SU-DHL-6 (cell line): ENCODE measurements at regions not wholly inside any gene's neighbourhood (a gene's known extent, or its start where the extent isn't known, plus 50 kb on each side); places are given as distances from the start of the nearest gene placed in this dataset.

ENCODE experiments used
- H2AFZ ChIP-seq: fragments of 200-600 bp; sonication (generic); 2 replicates; pipeline ENCODE4 v1.6.1; 2014; ENCODE audit warnings: low read depth, mild to moderate bottlenecking, moderate library complexity, mixed read lengths, antibody characterized with exemption, low read length; ENCODE audit not compliant: severe bottlenecking
- H3F3A ChIP-seq: fragments of 200-600 bp; shearing (Covaris generic); 2 replicates; pipeline ENCODE4 v1.6.0; 2016; ENCODE audit warnings: antibody characterized with exemption, mild to moderate bottlenecking; ENCODE audit not compliant: insufficient read depth
- H3K27ac ChIP-seq: fragments of 200-600 bp; sonication (generic); 2 replicates; pipeline ENCODE4 v1.5.1; 2016; ENCODE audit warnings: low read depth, mild to moderate bottlenecking, low read length, moderate library complexity, mixed read lengths
- H3K27me3 ChIP-seq: fragments of 200-600 bp; sonication (generic), shearing (Covaris generic); 2 replicates; pipeline ENCODE4 v1.6.0; 2014; ENCODE audit warnings: mild to moderate bottlenecking, low read length
- H3K36me3 ChIP-seq: fragments of 200-600 bp; sonication (generic); 2 replicates; pipeline ENCODE4 v1.6.1; 2014; ENCODE audit warnings: mild to moderate bottlenecking, low read length, mixed read lengths
- H3K4me2 ChIP-seq: fragments of 300-600, 200-600 bp; shearing (Covaris generic), sonication (generic); 2 replicates; pipeline ENCODE4 v1.6.0; 2014; ENCODE audit warnings: low read length, low read depth, mild to moderate bottlenecking; ENCODE audit not compliant: poor library complexity, severe bottlenecking
- H3K4me3 ChIP-seq: fragments of 200-600 bp; sonication (generic); 2 replicates; pipeline ENCODE4 v1.5.1; 2014; ENCODE audit warnings: antibody characterized with exemption, low read length, mild to moderate bottlenecking, mixed read lengths; ENCODE audit not compliant: insufficient read depth, poor library complexity, severe bottlenecking
- H3K79me2 ChIP-seq: fragments of 200-600 bp; sonication (generic); 2 replicates; pipeline ENCODE4 v1.6.1; 2014; ENCODE audit warnings: mild to moderate bottlenecking, low read length, moderate library complexity; ENCODE audit not compliant: insufficient read depth
- H3K9ac ChIP-seq: fragments of 200-600 bp; sonication (generic); 2 replicates; pipeline ENCODE4 v1.7.0; 2014; ENCODE audit warnings: mild to moderate bottlenecking, low read length
- H3K9me2 ChIP-seq: fragments of 200-600 bp; sonication (generic); replicated peaks from 2 replicates; pipeline ENCODE4 v1.6.1; 2014; ENCODE audit warnings: low read length; ENCODE audit not compliant: insufficient read depth
- H3K9me3 ChIP-seq: fragments of 200-600 bp; sonication (generic); 2 replicates; pipeline ENCODE4 v1.6.1; 2014; ENCODE audit warnings: low read length, mixed read lengths; ENCODE audit not compliant: insufficient read depth
- H4K20me1 ChIP-seq: fragments of 200-600 bp; sonication (generic); 2 replicates; pipeline ENCODE4 v1.6.1; 2014; ENCODE audit warnings: low read depth, mild to moderate bottlenecking, antibody characterized with exemption, low read length, moderate library complexity, mixed read lengths
- CTCF ChIP-seq: fragments of 200-600 bp; sonication (generic); IDR thresholded peaks from one replicate; pipeline ENCODE4 v1.5.1; 2017; ENCODE audit warnings: antibody characterized with exemption, mild to moderate bottlenecking, low read length, moderate library complexity; ENCODE audit not compliant: insufficient read depth, poor library complexity, severe bottlenecking
- EZH2phosphoT487 ChIP-seq: fragments of 200-600 bp; sonication (generic), shearing (Covaris generic); conservative IDR thresholded peaks from 2 replicates; pipeline ENCODE4 v1.6.1; 2018; ENCODE audit warnings: mild to moderate bottlenecking, antibody characterized with exemption, low read length, moderate library complexity, mixed read lengths

DNA sequence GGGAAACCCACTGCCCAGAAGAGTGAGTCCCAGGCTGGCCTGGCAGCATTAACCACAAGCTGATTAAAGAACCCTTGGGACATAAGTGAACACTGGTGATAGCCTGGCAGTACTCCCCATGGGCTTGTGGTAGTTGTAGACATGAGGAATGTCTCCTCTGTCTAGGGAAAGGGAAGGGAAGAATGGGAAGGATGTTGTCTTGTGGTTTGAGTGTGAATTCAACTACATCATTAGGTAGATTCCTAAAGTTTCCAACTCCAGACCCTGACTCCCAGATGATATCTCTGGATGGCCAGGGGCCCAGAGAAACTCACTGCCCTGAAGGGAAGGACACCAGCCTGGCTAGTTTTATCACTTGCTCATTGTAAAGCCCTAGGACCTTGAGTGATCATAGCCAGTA is 1012.4 kb upstream of the COX7C start:
- H3K79me2 ChIP-seq = no peaks in the 10 kb centered on the region

DNA sequence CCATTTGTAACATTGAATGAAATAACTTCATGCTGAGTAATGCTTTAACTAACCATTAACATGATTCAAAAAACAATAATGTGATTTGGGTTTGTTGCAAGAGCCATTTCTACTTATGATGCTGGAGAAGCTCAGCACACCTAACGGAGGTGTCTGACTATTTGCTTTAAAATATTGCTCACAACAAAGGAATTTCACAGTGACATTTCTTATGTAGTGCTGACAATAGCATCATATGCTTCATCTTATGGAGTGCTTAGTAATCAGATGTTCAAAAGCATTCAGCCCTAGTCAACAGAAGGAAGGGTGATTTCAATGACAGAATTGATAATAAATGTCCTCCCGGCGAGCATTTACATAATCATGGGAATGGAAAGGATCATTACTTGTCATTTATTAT is 1003.3 kb upstream of the COX7C start:
- H3K4me2 ChIP-seq = no peak overlapping the region
- H3K79me2 ChIP-seq = no peaks in the 10 kb centered on the region
- H3F3A ChIP-seq = no peaks in the 10 kb centered on the region
- no peaks in the 10 kb centered on the region for H3K36me3 ChIP-seq
- TF ChIP-seq CTCF (no peak), EZH2phosphoT487 (no peak)
- H2AFZ ChIP-seq = no peak overlapping the region
- no peaks in the 10 kb centered on the region for H3K27me3 ChIP-seq
- no peak overlapping the region for H3K4me3 ChIP-seq
- no peaks in the 10 kb centered on the region for H3K9me3 ChIP-seq
- H3K9me2 ChIP-seq = no peaks in the 10 kb centered on the region
- H3K27ac ChIP-seq = no peak overlapping the region
- H4K20me1 ChIP-seq = no peaks in the 10 kb centered on the region
- no peak overlapping the region for H3K9ac ChIP-seq

More for the DNA sequence above, 1012.4 kb upstream of the COX7C start:
- Histone ChIP-seq H3K9me3 (no peaks in the 10 kb centered on the region), H3K9ac (no peak overlapping the region), H3K4me3 (no peak overlapping the region), H3K36me3 (no peaks in the 10 kb centered on the region), H3K27ac (no peak overlapping the region), H3K4me2 (no peak overlapping the region), H3F3A (no peaks in the 10 kb centered on the region), H3K9me2 (no peaks in the 10 kb centered on the region), H4K20me1 (no peaks in the 10 kb centered on the region), H3K27me3 (no peaks in the 10 kb centered on the region), H2AFZ (no peak overlapping the region)
- TF ChIP-seq CTCF = no peak
- no peak for TF ChIP-seq EZH2phosphoT487

GRCh38 chr5:85621668-85622067 is 996.1 kb upstream of the COX7C start:
- Histone ChIP-seq H2AFZ (no peak overlapping the region), H3K36me3 (no peaks in the 10 kb centered on the region), H3K79me2 (no peaks in the 10 kb centered on the region), H3F3A (no peaks in the 10 kb centered on the region), H3K27ac (no peak overlapping the region), H3K27me3 (no peaks in the 10 kb centered on the region), H3K9me2 (no peaks in the 10 kb centered on the region), H3K9ac (no peak overlapping the region), H3K4me2 (no peak overlapping the region), H4K20me1 (no peaks in the 10 kb centered on the region), H3K9me3 (no peaks in the 10 kb centered on the region), H3K4me3 (no peak overlapping the region)
- TF ChIP-seq EZH2phosphoT487 = no peak
- no peak for TF ChIP-seq CTCF
